Erythroblast (primary cell): ENCODE measurements at regions not wholly inside any gene's neighbourhood (a gene's known extent, or its start where the extent isn't known, plus 50 kb on each side); places are given as distances from the start of the nearest gene placed in this dataset.

Source experiments
- GATA1 ChIP-seq: IDR thresholded peaks from 2 replicates; pipeline ENCODE4 v1.6.1; 2011; ENCODE audit warnings: low read depth, mild to moderate bottlenecking, control low read depth, low read length, moderate library complexity
- POLR2A ChIP-seq: IDR thresholded peaks from 2 replicates; pipeline ENCODE4 v1.6.1; 2011; ENCODE audit warnings: mild to moderate bottlenecking, low read length

DNA sequence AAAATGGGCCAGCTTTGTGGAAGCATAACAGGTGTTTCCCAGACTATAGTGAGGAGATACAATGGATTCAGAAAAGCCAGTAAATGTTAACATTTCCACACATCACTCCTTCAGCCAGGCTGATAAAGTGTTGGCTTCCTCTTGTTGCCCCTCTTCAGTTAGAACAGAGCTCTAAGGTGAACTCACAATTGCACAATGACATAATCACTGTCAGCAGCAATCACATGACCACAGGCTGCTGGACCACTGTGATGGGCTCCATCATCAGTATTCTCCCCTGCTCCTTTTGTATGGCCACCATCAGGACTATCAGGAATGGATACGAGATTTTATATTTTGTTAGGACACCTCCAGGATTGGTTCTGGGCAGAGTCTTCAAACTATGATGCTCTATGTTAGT is 849.4 kb upstream of the GHITM start:
- TF ChIP-seq POLR2A, result no peak
- TF ChIP-seq GATA1, result no peak
